ENCODE measurements at regions not wholly inside any gene's neighbourhood (a gene's known extent, or its start where the extent isn't known, plus 50 kb on each side); places are given as distances from the start of the nearest gene placed in this dataset.

DNA sequence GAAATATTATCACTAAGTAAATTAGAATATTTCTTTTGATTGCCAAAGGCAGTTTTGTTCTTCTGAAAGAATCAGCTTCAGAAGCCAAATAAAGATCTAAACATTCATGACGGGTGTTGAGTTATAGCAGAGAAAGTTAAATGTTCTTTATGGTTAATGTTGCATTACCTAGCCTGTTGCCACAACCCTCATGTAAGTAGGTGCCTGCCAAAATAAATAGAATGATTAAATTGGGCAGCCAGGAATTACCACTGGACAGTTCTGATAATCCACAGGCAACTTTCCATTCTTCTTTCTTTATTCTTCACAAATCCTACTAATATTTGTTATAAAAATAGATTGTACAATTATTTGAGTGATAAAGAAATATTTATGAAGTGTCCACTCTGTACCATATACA lies 217.9 kb upstream of the NRIP1 start:
- TF ChIP-seq ZBTB7A (CRISPR knock-in tag; IDR thresholded peaks at IDR 0.05) (no peak), BRCA1 (CRISPR knock-in tag; IDR thresholded peaks at IDR 0.05) (no peak), EHMT2 (IDR thresholded peaks at IDR 0.05; ENCODE audit: borderline replicate concordance, low read depth, low read length) (no peak), PLRG1 (conservative IDR thresholded peaks at IDR 0.05) (no peak)
